ENCODE measurements at regions not wholly inside any gene's neighbourhood (a gene's known extent, or its start where the extent isn't known, plus 50 kb on each side); places are given as distances from the start of the nearest gene placed in this dataset.

DNA sequence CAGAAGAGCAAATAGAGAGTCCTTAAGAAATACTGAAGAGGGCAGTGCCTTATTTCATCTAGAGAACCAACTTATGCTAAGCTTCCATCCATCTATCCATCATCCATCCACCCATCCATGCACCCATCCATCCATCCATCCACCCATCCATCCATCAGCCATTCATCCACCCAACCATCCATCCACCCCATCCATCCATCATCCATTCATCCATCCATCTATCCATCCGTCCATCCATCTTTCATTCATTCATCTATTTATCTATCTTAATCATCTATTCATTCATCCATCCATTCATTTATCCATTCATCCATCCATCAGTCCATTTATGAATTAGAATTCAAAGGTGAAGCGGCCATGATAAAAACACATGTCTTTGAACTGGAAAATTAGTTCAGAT lies 171.5 kb upstream of the FMN2 start:
- Histone ChIP-seq H3K27ac (ENCODE audit: low read depth in 1 of 2, low read length in 2 of 2) (no peak overlapping the region), H3K4me3 (ENCODE audit: low read length) (no peak overlapping the region), H3K27me3 (ENCODE audit: control insufficient read depth in 1 of 2, insufficient read depth in 2 of 2, low read length in 2 of 2) (no peaks in the 10 kb centered on the region), H3K4me1 (ENCODE audit: insufficient read depth, low read length) (no peaks in the 10 kb centered on the region), H3K36me3 (ENCODE audit: insufficient read depth, low read length) (no peaks in the 10 kb centered on the region), H3K9me3 (ENCODE audit: control insufficient read depth in 1 of 2, insufficient read depth in 1 of 2, low read length in 2 of 2) (peaks cover 0 to 8% of the 10 kb centered on the region in 2 experiments)
- no peak overlapping the region for H3K27ac Mint-ChIP-seq
- ATAC-seq (ENCODE audit: poor library complexity): no peak
- ChIA-PET CTCF (no interaction called here), POLR2A (no interaction called here)
- H3K27me3 Mint-ChIP-seq: peaks cover 6% of the 10 kb centered on the region
- no peaks in the 10 kb centered on the region for H3K36me3 Mint-ChIP-seq (ENCODE audit: low read depth)
- no peak overlapping the region for H3K4me3 Mint-ChIP-seq
- intact Hi-C loops (cut with DNase I, micrococcal nuclease): no loop called here
- no peaks in the 10 kb centered on the region for H3K9me3 Mint-ChIP-seq
- no peaks in the 10 kb centered on the region for H3K4me1 Mint-ChIP-seq (ENCODE audit: low read depth)
- DNase-seq: no peak
- TF ChIP-seq CTCF (IDR thresholded peaks at IDR 0.05): no peak

DNA sequence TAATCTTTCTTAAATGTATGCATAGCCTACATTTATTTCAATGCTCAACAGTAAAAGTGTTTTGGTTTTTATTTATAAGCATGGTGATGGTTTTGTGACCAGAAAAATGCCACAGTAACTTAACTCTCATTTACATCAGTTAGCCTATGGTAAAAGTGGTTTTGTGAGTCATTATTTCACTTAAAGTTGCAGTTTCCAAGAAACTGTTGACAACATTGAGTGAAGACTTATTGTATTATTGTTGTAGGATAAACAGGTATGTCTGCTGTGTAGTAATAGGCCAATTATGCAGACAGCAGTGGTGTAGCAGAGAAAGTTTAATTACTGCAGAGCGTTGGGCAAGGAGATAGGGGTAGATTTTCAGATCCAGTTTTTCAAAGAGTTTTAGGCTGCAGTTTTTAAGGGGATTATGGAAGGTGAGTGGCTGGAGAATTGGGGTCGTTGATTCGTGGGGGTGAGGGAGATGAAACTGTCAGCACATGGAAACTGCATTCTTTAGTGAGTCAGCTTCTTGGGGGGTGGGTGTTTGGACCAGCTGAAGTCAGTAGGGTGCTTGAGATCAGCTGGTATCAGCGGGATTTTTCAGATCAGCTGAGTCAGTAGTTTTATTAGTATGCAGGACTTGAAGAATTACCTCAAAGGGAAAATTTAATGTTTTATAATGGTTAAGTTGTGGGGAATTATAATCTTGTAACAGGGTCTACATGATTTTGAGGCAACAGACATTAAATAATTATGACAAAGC lies 168.7 kb upstream of the FMN2 start:
- intact Hi-C loops (cut with DNase I, micrococcal nuclease): no loop called here
- DNase-seq: no peak
- H3K9me3 ChIP-seq (ENCODE audit: control insufficient read depth in 1 of 2, insufficient read depth in 1 of 2, low read length in 2 of 2): peaks cover 0 to 8% of the 10 kb centered on the region in 2 experiments
- ChIA-PET CTCF (no interaction called here), POLR2A (no interaction called here)
- H3K4me1 ChIP-seq (ENCODE audit: insufficient read depth, low read length): no peaks in the 10 kb centered on the region
- H3K27me3 ChIP-seq (ENCODE audit: control insufficient read depth in 1 of 2, insufficient read depth in 2 of 2, low read length in 2 of 2): no peaks in the 10 kb centered on the region
- no peaks in the 10 kb centered on the region for H3K36me3 ChIP-seq (ENCODE audit: insufficient read depth, low read length)
- H3K27ac Mint-ChIP-seq: no peak overlapping the region
- no peaks in the 10 kb centered on the region for H3K9me3 Mint-ChIP-seq
- no peaks in the 10 kb centered on the region for H3K27me3 Mint-ChIP-seq
- no peak overlapping the region for H3K4me3 ChIP-seq (ENCODE audit: low read length)
- TF ChIP-seq CTCF (IDR thresholded peaks at IDR 0.05): no peak
- no peaks in the 10 kb centered on the region for H3K36me3 Mint-ChIP-seq (ENCODE audit: low read depth)
- no peaks in the 10 kb centered on the region for H3K4me1 Mint-ChIP-seq (ENCODE audit: low read depth)
- H3K27ac ChIP-seq (ENCODE audit: low read depth in 1 of 2, low read length in 2 of 2): no peak overlapping the region
- ATAC-seq (ENCODE audit: poor library complexity): no peak
- H3K4me3 Mint-ChIP-seq: no peak overlapping the region

- Mint-ChIP-seq H3K27ac (no peak overlapping the region), H3K4me1 (ENCODE audit: low read depth) (no peaks in the 10 kb centered on the region), H3K4me3 (no peak overlapping the region), H3K9me3 (no peaks in the 10 kb centered on the region), H3K36me3 (ENCODE audit: low read depth) (no peaks in the 10 kb centered on the region), H3K27me3 (peaks cover under 1% of the 10 kb centered on the region)
- no peak overlapping the region for H3K27ac ChIP-seq (ENCODE audit: low read depth in 1 of 2, low read length in 2 of 2)
- no peak overlapping the region for H3K4me3 ChIP-seq (ENCODE audit: low read length)
- POLR2A ChIA-PET: no interaction called here
- DNase-seq (no peak), ATAC-seq (ENCODE audit: poor library complexity) (no peak)
- peaks cover 0 to 8% of the 10 kb centered on the region in 2 experiments for H3K9me3 ChIP-seq (ENCODE audit: control insufficient read depth in 1 of 2, insufficient read depth in 1 of 2, low read length in 2 of 2)
- no peaks in the 10 kb centered on the region for H3K36me3 ChIP-seq (ENCODE audit: insufficient read depth, low read length)
- H3K27me3 ChIP-seq (ENCODE audit: control insufficient read depth in 1 of 2, insufficient read depth in 2 of 2, low read length in 2 of 2): no peaks in the 10 kb centered on the region
- CTCF ChIA-PET: interaction anchor here (1.2 kb wide), 1 partner anchor 15 kb away, joined by 3 read pairs; no protein-coding TSS in a partner anchor
- H3K4me1 ChIP-seq (ENCODE audit: insufficient read depth, low read length): no peaks in the 10 kb centered on the region
- intact Hi-C loops (cut with DNase I, micrococcal nuclease): no loop called here
- TF ChIP-seq CTCF (IDR thresholded peaks at IDR 0.05): no peak
Observed at GRCh38 chr1:239924741-239925350, 166.8 kb upstream of the FMN2 start.

All from CD4-positive, alpha-beta T cell (primary cell).